MM.1S (cell line): ENCODE measurements at regions not wholly inside any gene's neighbourhood (a gene's known extent, or its start where the extent isn't known, plus 50 kb on each side); places are given as distances from the start of the nearest gene placed in this dataset.

Source experiments
- CTCF ChIP-seq: fragments of 300-600 bp; sonication (generic); IDR thresholded peaks from 2 replicates; pipeline ENCODE4 v1.5.1; 2016; ENCODE audit warnings: antibody characterized with exemption, low read length, mixed read lengths
- EZH2 ChIP-seq: fragments of 300-600 bp; sonication (generic); optimal IDR thresholded peaks from 2 replicates; pipeline ENCODE3; 2017; ENCODE audit warnings: low read depth, mild to moderate bottlenecking, antibody characterized with exemption, low read length, mixed read lengths
- EZH2phosphoT487 ChIP-seq: fragments of 300-600 bp; sonication (generic); IDR thresholded peaks from 2 replicates; pipeline ENCODE4 v1.6.1; 2018; ENCODE audit warnings: antibody characterized with exemption, low read length

- TF ChIP-seq CTCF: no peak
- no peak for TF ChIP-seq EZH2
- no peak for TF ChIP-seq EZH2phosphoT487
These were observed 160.2 kb downstream of the TOMM20 start for GRCh38 chr1:234968451-234968850.
